Spleen (tissue), 11 donors: ENCODE measurements at regions not wholly inside any gene's neighbourhood (a gene's known extent, or its start where the extent isn't known, plus 50 kb on each side); places are given as distances from the start of the nearest gene placed in this dataset.
"Not testable (repeated sequence)": the region's sequence is repeated elsewhere in the genome, so short reads cannot be mapped to it uniquely, and the experiment has no call there.

Experiments used
- DNase-seq: peaks from one replicate; pipeline ENCODE4 v3.0.0-alpha.2; 2020
- H3K27ac ChIP-seq, 8 donors: fragments of 200-600 bp; sonication (generic) in 7 of 8; 1 replicate in 4 of 8; 2 replicates in 4 of 8; pipeline versions ENCODE4 v1.5.0 to v1.8.0; 2016 to 2021; ENCODE audit warnings: inconsistent platforms in 4 of 8, mild to moderate bottlenecking in 4 of 8, moderate library complexity in 1 of 8
- H3K27me3 ChIP-seq, 7 donors: fragments of 200-600 bp; sonication (generic) in 6 of 7; replicated peaks in 1 of 7; 1 replicate in 4 of 7; 2 replicates in 3 of 7; pipeline versions ENCODE4 v1.5.0 to v1.8.0; 2016 to 2021; ENCODE audit warnings: inconsistent platforms in 3 of 7, mild to moderate bottlenecking in 1 of 7
- H3K36me3 ChIP-seq, 6 donors: fragments of 200-600 bp; sonication (generic) in 5 of 6; 1 replicate in 4 of 6; 2 replicates in 2 of 6; pipeline versions ENCODE4 v1.5.0 to v1.8.0; 2016 to 2021; ENCODE audit warnings: inconsistent platforms in 2 of 6
- H3K4me1 ChIP-seq, 6 donors: fragments of 200-600 bp; sonication (generic) in 5 of 6; 1 replicate in 3 of 6; 2 replicates in 3 of 6; pipeline versions ENCODE4 v1.5.0 to v1.8.0; 2016 to 2021; ENCODE audit warnings: inconsistent platforms in 3 of 6
- H3K4me3 ChIP-seq, 8 donors: fragments of 200-600 bp; sonication (generic) in 7 of 8; 1 replicate in 4 of 8; 2 replicates in 4 of 8; pipeline versions ENCODE4 v1.5.0 to v1.8.0; 2016 to 2021; ENCODE audit warnings: inconsistent platforms in 4 of 8, mild to moderate bottlenecking in 4 of 8, moderate library complexity in 2 of 8
- H3K9me3 ChIP-seq, 8 donors: fragments of 200-600 bp; sonication (generic) in 7 of 8; 1 replicate in 4 of 8; 2 replicates in 4 of 8; pipeline versions ENCODE4 v1.5.0 to v1.8.0; 2016 to 2021; ENCODE audit warnings: inconsistent platforms in 4 of 8
- CTCF ChIP-seq, 11 experiments: fragments of 200-600 bp in 7 of 11; fragments of 450-650 bp in 4 of 11; sonication (generic) in 4 of 11; IDR thresholded peaks in 8 of 11; conservative IDR thresholded peaks in 3 of 11; 1 replicate in 7 of 11; 2 replicates in 4 of 11; pipeline versions ENCODE4 v1.4.0 to v1.8.0; 2016 to 2021; ENCODE audit warnings: antibody characterized with exemption in 11 of 11, inconsistent platforms in 4 of 11, mild to moderate bottlenecking in 1 of 11
- POLR2A ChIP-seq, 3 donors: fragments of 450-650 bp; IDR thresholded peaks; one replicate each; pipeline ENCODE4 v1.5.1; 2017; ENCODE audit warnings: antibody characterized with exemption in 3 of 3, mild to moderate bottlenecking in 1 of 3
- POLR2AphosphoS5 ChIP-seq, 3 donors: sonication (generic); formaldehyde crosslinking; IDR thresholded peaks; one replicate each; pipeline ENCODE4 v1.5.1; 2017; ENCODE audit warnings: antibody characterized with exemption in 3 of 3
- WGBS, 5 donors: extraction: QIAGEN DNeasy Blood & Tissue Kit in 3 of 5; methylation state at CpG; one replicate each; pipeline versions ENCODE4 v1.1.5 to v1.1.7; 2013 to 2018; 5-methylcytosine and 5-hydroxymethylcytosine counted together
- intact Hi-C: fragments of 100-400 bp; cut with DNase I; formaldehyde crosslinking; loops from one replicate; pipeline ENCODE4 v1.15.0; 2023; ENCODE audit warnings: low total_unique reads
- donor health status: healthy with polysubstance abuse.
- donor health status: DM: no; HTN: no; CAD: no; lungs with moderate emphysema.
- donor health status: DM: no; HTN: no; CAD: no.
- donor health status: Bipolar disorder and iron deficiency.
- donor health status: healthy.
- donor health status: DM: no; HTN: no; CAD: no.
- donor health status: DM: yes; HTN: yes; CAD: no.

DNA sequence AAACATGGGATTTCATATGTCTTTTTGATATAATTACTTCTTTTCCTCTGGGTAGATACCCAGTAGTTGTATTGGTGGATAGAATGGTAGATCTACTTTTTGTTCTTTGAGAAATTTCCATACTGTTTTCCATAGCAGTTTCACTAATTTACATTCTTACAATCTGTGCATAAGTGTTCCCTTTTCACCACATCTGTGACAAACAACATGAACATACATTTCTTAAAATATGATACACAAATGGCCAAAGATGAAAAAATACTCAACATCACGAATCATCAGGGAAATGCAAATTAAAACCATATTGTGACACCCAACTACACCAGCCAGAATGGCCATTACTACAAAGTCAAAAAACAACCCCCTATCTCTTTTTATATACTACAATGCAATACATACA is 1778.5 kb upstream of the ACO1 start:
- intact Hi-C loops = no loop called here
- Histone ChIP-seq H3K9me3 (peaks cover 0 to 21% (median 3%) of the 10 kb centered on the region in 8 donors), H3K4me3 (no peak overlapping the region), H3K27ac (no peak overlapping the region), H3K36me3 (no peaks in the 10 kb centered on the region), H3K4me1 (no peaks in the 10 kb centered on the region), H3K27me3 (no peaks in the 10 kb centered on the region)
- 58 to 85% (median 68%) methylated on average over 1 of the region's 1 CpG for WGBS, 5 donors
- TF ChIP-seq CTCF (IDR thresholded peaks at IDR 0.05 in 8 of 11, conservative IDR thresholded peaks at IDR 0.05 in 3 of 11) (no peak), POLR2AphosphoS5 (IDR thresholded peaks at IDR 0.05) (no peak), POLR2A (IDR thresholded peaks at IDR 0.05) (no peak)
- no peak for DNase-seq

DNA sequence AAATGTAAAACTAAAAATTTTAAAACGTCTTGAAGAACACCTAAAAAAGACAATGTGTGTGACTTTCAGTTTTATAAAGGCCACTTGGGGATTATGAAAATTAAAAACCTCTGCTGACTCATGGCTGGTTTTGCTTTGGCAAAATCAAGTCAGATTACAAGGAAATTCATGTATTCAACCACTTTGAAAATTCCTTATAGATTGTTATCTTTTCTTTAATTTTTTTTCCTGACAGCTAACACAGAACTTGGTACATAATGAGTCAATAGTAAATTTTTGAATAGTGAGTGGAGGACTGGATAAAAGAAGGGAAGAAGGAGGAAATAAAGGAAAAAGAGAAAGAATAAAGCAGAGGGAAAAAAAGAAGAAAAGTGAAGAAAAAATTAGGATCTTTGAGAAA is 1774.7 kb upstream of the ACO1 start:
- H3K27ac ChIP-seq = no peak overlapping the region
- no peaks in the 10 kb centered on the region for H3K36me3 ChIP-seq
- no peaks in the 10 kb centered on the region for H3K27me3 ChIP-seq
- H3K9me3 ChIP-seq = peaks cover 0 to 3% (median 0%) of the 10 kb centered on the region in 8 donors
- H3K4me3 ChIP-seq = no peak overlapping the region
- WGBS, 5 donors = 66 to 84% (median 67%) methylated on average over 1 of the region's 1 CpG
- no peaks in the 10 kb centered on the region for H3K4me1 ChIP-seq
- TF ChIP-seq POLR2A (IDR thresholded peaks at IDR 0.05) = no peak
- no peak for TF ChIP-seq CTCF (IDR thresholded peaks at IDR 0.05 in 8 of 11, conservative IDR thresholded peaks at IDR 0.05 in 3 of 11)
- no peak for TF ChIP-seq POLR2AphosphoS5 (IDR thresholded peaks at IDR 0.05)
- intact Hi-C loops = no loop called here
- no peak for DNase-seq

GRCh38 chr9:30616782-30617181 is 1767.7 kb upstream of the ACO1 start:
- intact Hi-C loops, H3K9me3 ChIP-seq, H3K27ac ChIP-seq, H3K4me1 ChIP-seq, H3K27me3 ChIP-seq, H3K36me3 ChIP-seq, DNase-seq, H3K4me3 ChIP-seq: not testable (repeated sequence)
- 90 to 96% (median 92%) methylated on average over 7 of the region's 7 CpGs for WGBS, 5 donors

DNA sequence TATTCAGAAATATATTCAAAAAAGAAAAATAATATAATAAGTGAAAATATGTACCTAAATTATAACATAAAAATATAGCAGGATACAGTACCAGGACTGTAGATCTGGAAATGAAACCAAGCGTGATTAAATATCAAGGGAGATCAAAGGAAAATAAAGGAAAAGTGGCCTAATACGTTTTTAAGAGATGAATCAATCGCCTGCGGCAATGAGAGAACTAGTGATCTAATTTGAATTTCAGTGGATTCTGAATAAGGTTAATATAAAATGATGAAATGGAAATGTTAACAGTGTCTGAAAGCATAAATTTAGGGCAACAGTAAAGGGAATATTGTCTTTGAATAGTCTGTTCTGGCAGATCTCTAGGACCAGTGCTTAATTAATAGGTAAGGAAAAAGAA is 1761.9 kb upstream of the ACO1 start:
- H3K27ac ChIP-seq = no peak overlapping the region
- TF ChIP-seq POLR2AphosphoS5 (IDR thresholded peaks at IDR 0.05) (no peak), CTCF (IDR thresholded peaks at IDR 0.05 in 8 of 11, conservative IDR thresholded peaks at IDR 0.05 in 3 of 11) (no peak), POLR2A (IDR thresholded peaks at IDR 0.05) (no peak)
- H3K4me1 ChIP-seq = no peaks in the 10 kb centered on the region
- 82 to 88% (median 85%) methylated on average over 4 of the region's 4 CpGs for WGBS, 5 donors
- intact Hi-C loops = no loop called here
- H3K36me3 ChIP-seq = no peaks in the 10 kb centered on the region
- no peak for DNase-seq
- H3K9me3 ChIP-seq = peaks cover 0 to 2% (median 0%) of the 10 kb centered on the region in 8 donors
- H3K4me3 ChIP-seq = no peak overlapping the region
- H3K27me3 ChIP-seq = no peaks in the 10 kb centered on the region

- no peak overlapping the region for H3K27ac ChIP-seq
- no peaks in the 10 kb centered on the region for H3K27me3 ChIP-seq
- no peaks in the 10 kb centered on the region for H3K4me1 ChIP-seq
- no peak for DNase-seq
- WGBS, 5 donors = 60 to 83% (median 78%) methylated on average over 2 of the region's 2 CpGs
- H3K36me3 ChIP-seq = no peaks in the 10 kb centered on the region
- intact Hi-C loops = no loop called here
- no peaks in the 10 kb centered on the region for H3K9me3 ChIP-seq
- TF ChIP-seq POLR2A (IDR thresholded peaks at IDR 0.05) = no peak
- TF ChIP-seq CTCF (IDR thresholded peaks at IDR 0.05 in 8 of 11, conservative IDR thresholded peaks at IDR 0.05 in 3 of 11) = no peak
- no peak for TF ChIP-seq POLR2AphosphoS5 (IDR thresholded peaks at IDR 0.05)
- H3K4me3 ChIP-seq = no peak overlapping the region
These were observed 1755.4 kb upstream of the ACO1 start for GRCh38 chr9:30628915-30629567.
